Bronchial epithelial cell (primary cell): ENCODE measurements at regions not wholly inside any gene's neighbourhood (a gene's known extent, or its start where the extent isn't known, plus 50 kb on each side); places are given as distances from the start of the nearest gene placed in this dataset.

Experiments used
- DNase-seq: peaks from one replicate; pipeline ENCODE4 v3.0.0-alpha.2; 2010; ENCODE audit warnings: low read depth
- FAIRE-seq: peaks from 2 replicates; lab custom pipeline; 2011; peaks lifted over from hg19 to GRCh38; lab: Jason Lieb, UNC
- H3K27me3 ChIP-seq: 2 replicates; pipeline ENCODE4 v1.5.1; 2011; ENCODE audit warnings: low read length; ENCODE audit not compliant: control insufficient read depth, insufficient read depth
- H3K36me3 ChIP-seq: 2 replicates; pipeline ENCODE4 v1.5.1; 2011; ENCODE audit warnings: low read length; ENCODE audit not compliant: control insufficient read depth, insufficient read depth
- H3K4me3 ChIP-seq: 2 replicates; pipeline ENCODE4 v1.5.1; 2011; ENCODE audit warnings: mild to moderate bottlenecking, low read depth, low read length, control low read depth
- CTCF ChIP-seq: IDR thresholded peaks from 2 replicates; pipeline ENCODE4 v1.5.1; 2011; ENCODE audit warnings: mild to moderate bottlenecking, moderate library complexity, low read length, control low read depth, inconsistent platforms; ENCODE audit not compliant: insufficient read depth, severe bottlenecking

DNA sequence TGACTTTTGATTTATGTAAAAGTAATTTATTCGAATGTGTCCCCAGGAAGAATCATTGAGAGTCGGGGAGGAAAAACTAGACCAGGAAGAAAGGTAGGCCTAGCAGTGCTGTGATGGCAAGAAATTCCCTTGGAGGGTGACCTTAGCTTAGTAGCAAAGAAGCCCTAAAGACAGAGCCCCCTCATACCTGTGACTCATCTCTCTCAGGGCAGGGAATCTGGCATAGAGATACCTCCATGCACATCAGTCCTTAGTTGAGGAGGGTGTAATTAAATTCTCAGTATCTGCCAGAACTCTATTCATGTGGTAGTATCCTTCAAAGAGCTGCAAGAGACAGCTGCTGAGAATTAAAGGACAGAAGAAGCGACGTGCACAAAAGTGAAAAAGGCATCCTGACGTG, 360.3 kb downstream of the FBXO15 start:
- Histone ChIP-seq H3K27me3 (no peaks in the 10 kb centered on the region), H3K36me3 (no peaks in the 10 kb centered on the region), H3K4me3 (no peak overlapping the region)
- TF ChIP-seq CTCF = no peak
- FAIRE-seq = no peak
- DNase-seq = no peak

- no peaks in the 10 kb centered on the region for H3K36me3 ChIP-seq
- no peak for TF ChIP-seq CTCF
- no peak overlapping the region for H3K4me3 ChIP-seq
- DNase-seq = peak; percentile 18
- H3K27me3 ChIP-seq = no peaks in the 10 kb centered on the region
- no peak for FAIRE-seq
These were observed 362.3 kb downstream of the FBXO15 start for GRCh38 chr18:73785300-73785699.

DNA sequence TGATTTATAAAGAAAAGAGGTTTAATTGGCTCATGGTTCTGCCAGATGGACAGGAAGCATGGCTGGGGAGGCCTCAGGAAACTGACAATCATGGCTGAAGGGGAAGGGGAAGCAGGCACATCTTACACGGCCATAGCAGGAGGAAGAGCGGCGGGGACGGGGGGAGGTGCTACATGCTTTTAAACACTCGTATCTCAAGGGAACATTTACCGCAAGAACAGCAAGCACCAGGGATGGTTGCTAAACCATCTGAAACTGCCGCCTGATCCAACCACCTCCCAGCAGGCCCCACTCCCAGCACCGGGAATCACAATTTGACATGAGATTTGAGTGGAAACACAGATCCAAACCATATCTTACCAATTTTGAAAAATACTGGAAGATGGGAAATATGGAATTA, 362.8 kb downstream of the FBXO15 start:
- DNase-seq (no peak), FAIRE-seq (no peak)
- Histone ChIP-seq H3K27me3 (no peaks in the 10 kb centered on the region), H3K4me3 (no peak overlapping the region), H3K36me3 (no peaks in the 10 kb centered on the region)
- TF ChIP-seq CTCF = no peak

DNA sequence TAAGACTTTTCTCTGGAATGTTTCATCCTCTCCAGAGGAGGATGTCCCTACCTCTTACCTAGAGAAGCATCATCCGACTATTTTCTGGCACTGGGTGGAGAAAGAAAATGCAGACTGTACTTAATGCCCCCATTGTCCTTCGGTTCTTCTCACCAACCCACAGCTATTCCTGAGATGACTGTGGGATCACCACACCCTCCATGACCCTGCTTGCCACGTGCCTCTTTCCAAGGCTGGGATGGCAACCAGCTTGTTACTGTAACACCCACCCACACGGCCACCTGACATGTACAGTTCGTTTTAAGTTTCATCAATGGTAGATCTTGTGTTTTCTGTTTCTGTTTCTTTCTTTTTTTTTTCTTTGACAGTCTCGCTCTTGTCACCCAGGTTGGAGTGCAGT, 365.2 kb downstream of the FBXO15 start:
- no peak for TF ChIP-seq CTCF
- FAIRE-seq = peak; percentile 55
- no peak for DNase-seq
- H3K4me3 ChIP-seq = no peak overlapping the region
- H3K27me3 ChIP-seq = no peaks in the 10 kb centered on the region
- no peaks in the 10 kb centered on the region for H3K36me3 ChIP-seq

GRCh38 chr18:73780218-73780617, 367.4 kb downstream of the FBXO15 start:
- H3K36me3 ChIP-seq = no peaks in the 10 kb centered on the region
- no peak for FAIRE-seq
- H3K4me3 ChIP-seq = no peak overlapping the region
- no peak for TF ChIP-seq CTCF
- H3K27me3 ChIP-seq = no peaks in the 10 kb centered on the region
- DNase-seq = no peak

GRCh38 chr18:73778032-73778359, 369.6 kb downstream of the FBXO15 start:
- FAIRE-seq = no peak
- no peak for TF ChIP-seq CTCF

More at GRCh38 chr18:73778032-73778359, 369.6 kb downstream of the FBXO15 start:
- no peaks in the 10 kb centered on the region for H3K27me3 ChIP-seq
- no peak for DNase-seq
- no peak overlapping the region for H3K4me3 ChIP-seq
- H3K36me3 ChIP-seq = no peaks in the 10 kb centered on the region
